ENCODE measurements at regions not wholly inside any gene's neighbourhood (a gene's known extent, or its start where the extent isn't known, plus 50 kb on each side); places are given as distances from the start of the nearest gene placed in this dataset.

DNA sequence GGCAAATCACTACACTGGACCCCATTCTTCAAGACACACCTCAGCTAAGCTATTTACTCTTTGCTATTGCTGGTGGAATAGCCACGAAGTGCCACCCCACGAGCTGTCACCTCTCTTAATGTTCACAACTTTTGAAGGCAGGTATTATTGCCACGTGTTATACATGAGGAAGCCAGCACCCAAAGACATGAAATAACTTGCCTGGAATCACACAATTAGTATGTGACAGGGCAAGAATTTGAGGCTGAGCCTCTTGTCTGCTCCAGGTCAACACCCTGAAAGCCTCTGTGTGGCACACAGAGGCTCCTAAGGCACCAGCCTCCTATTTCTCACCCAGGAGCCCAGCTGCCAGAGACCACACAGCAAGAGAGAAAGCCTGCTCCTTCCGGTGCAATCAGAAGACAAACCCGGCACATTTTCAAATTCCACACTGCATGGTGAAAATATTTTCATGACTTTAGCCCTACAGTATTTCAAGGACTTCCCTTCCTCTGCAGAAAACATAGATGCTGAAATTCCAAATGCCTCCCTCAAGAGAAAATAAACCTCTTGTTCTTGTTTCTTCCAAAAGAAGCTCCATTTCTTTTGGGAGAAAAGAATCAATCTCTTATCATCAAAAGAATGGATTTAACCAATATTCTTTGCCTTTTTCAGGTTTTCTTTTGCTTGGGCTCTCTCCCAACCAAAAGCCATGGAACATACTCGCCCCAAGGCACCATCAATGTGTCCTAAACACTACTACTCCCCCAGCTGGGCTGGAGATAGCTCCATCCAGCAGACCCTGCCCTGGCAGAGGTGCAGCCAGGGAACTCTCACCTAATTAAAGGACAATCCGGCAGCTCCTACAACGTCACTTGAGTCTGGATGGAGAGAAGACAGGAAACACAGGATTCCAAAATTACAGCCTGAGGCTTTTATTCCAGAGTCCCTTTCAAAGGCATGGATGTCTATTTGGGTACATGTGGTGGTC is 84.7 kb upstream of the THBS1 start:
- TF ChIP-seq, protein P1, sequence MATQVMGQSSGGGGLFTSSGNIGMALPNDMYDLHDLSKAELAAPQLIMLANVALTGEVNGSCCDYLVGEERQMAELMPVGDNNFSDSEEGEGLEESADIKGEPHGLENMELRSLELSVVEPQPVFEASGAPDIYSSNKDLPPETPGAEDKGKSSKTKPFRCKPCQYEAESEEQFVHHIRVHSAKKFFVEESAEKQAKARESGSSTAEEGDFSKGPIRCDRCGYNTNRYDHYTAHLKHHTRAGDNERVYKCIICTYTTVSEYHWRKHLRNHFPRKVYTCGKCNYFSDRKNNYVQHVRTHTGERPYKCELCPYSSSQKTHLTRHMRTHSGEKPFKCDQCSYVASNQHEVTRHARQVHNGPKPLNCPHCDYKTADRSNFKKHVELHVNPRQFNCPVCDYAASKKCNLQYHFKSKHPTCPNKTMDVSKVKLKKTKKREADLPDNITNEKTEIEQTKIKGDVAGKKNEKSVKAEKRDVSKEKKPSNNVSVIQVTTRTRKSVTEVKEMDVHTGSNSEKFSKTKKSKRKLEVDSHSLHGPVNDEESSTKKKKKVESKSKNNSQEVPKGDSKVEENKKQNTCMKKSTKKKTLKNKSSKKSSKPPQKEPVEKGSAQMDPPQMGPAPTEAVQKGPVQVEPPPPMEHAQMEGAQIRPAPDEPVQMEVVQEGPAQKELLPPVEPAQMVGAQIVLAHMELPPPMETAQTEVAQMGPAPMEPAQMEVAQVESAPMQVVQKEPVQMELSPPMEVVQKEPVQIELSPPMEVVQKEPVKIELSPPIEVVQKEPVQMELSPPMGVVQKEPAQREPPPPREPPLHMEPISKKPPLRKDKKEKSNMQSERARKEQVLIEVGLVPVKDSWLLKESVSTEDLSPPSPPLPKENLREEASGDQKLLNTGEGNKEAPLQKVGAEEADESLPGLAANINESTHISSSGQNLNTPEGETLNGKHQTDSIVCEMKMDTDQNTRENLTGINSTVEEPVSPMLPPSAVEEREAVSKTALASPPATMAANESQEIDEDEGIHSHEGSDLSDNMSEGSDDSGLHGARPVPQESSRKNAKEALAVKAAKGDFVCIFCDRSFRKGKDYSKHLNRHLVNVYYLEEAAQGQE (IDR thresholded peaks at IDR 0.05; ENCODE audit: borderline replicate concordance), result no peak
- TF ChIP-seq, protein P2, sequence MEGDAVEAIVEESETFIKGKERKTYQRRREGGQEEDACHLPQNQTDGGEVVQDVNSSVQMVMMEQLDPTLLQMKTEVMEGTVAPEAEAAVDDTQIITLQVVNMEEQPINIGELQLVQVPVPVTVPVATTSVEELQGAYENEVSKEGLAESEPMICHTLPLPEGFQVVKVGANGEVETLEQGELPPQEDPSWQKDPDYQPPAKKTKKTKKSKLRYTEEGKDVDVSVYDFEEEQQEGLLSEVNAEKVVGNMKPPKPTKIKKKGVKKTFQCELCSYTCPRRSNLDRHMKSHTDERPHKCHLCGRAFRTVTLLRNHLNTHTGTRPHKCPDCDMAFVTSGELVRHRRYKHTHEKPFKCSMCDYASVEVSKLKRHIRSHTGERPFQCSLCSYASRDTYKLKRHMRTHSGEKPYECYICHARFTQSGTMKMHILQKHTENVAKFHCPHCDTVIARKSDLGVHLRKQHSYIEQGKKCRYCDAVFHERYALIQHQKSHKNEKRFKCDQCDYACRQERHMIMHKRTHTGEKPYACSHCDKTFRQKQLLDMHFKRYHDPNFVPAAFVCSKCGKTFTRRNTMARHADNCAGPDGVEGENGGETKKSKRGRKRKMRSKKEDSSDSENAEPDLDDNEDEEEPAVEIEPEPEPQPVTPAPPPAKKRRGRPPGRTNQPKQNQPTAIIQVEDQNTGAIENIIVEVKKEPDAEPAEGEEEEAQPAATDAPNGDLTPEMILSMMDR (IDR thresholded peaks at IDR 0.05; ENCODE audit: poor library complexity, severe bottlenecking), result no peak
- no peak for TF ChIP-seq EZH2 (IDR thresholded peaks at IDR 0.05; ENCODE audit: borderline replicate concordance, insufficient read depth, low read length, poor library complexity, severe bottlenecking)
- no peak for TF ChIP-seq POLR2AphosphoS5 (IDR thresholded peaks at IDR 0.05)
- no peak for TF ChIP-seq EP300 (conservative IDR thresholded peaks at IDR 0.05; ENCODE audit: poor library complexity, severe bottlenecking)
- no peak for TF ChIP-seq RAD21 (conservative IDR thresholded peaks at IDR 0.05)
- TF ChIP-seq SMC3 (conservative IDR thresholded peaks at IDR 0.05; ENCODE audit: poor library complexity), result no peak
- TF ChIP-seq TAF1 (IDR thresholded peaks at IDR 0.05; ENCODE audit: low read depth), result no peak
